HG02943 (cell line): ENCODE measurements at regions not wholly inside any gene's neighbourhood (a gene's known extent, or its start where the extent isn't known, plus 50 kb on each side); places are given as distances from the start of the nearest gene placed in this dataset.

Experiments
- ATAC-seq: cut with Tn5 transposase; IDR thresholded peaks from one replicate; pipeline ENCODE4 v1.9.1; 2021; ENCODE audit warnings: mild to moderate bottlenecking, low read depth, moderate library complexity; ENCODE audit not compliant: unreplicated experiment

DNA sequence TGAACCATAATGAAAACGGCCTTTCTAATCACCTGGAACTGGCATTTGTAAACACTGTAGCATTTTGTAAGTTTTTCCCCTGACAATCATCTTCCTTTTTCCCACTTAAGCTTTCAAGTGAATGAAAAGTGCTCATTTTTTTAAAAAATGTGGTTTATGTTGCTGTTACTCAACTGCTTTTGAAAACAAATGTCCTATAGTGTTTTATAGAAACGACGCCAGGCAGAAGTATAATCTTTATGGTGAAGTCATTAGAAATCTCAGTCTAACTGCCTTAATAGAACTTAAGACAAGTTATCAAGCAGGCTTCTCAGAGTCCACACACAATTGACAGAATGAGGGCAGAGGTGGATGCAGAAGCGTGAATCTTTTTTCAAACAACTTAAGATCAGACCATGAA is 442.3 kb downstream of the KLF12 start:
- no peak for ATAC-seq

GRCh38 chr13:73687929-73688328 is 446.3 kb downstream of the KLF12 start:
- ATAC-seq, result no peak

DNA sequence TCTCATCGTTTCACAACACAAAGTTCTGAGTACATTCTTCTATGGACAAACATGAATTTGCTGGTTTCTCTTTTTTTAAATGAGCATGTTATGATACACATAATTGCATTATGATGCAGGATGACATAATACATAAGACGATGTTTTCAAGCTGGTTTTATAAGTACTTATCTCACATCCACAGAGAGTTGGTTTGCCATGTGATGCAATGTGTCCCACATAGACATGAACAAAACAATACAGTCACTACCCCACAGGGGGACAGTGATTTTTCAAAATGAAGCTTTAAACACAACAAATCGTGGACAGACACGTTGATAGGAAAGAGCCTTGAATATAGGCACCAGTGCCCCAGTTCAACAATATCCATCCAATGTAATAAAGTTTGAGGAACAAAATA is 447.1 kb downstream of the KLF12 start:
- ATAC-seq, result no peak

GRCh38 chr13:73684750-73685149 is 449.5 kb downstream of the KLF12 start:
- no peak for ATAC-seq

GRCh38 chr13:73684286-73684685 is 449.9 kb downstream of the KLF12 start:
- ATAC-seq, result no peak

DNA sequence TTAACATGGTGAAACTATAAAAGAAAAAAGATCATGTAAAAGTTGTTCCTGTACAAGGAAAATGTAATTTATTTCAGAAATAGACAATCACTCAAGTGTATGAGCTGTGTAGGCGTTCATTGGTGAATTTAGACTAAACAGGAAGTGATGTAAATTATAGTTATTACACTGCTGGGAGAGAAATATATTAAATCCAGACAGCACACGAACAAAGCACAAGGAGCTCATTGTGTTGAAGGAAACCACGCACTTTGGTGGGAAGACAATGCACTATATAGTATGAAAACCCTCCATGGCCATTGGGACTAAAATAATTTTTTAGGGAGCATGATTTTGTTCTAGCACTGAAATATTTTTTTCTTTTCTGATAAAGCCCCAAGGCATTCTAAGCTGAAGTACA is 450.5 kb downstream of the KLF12 start:
- no peak for ATAC-seq

DNA sequence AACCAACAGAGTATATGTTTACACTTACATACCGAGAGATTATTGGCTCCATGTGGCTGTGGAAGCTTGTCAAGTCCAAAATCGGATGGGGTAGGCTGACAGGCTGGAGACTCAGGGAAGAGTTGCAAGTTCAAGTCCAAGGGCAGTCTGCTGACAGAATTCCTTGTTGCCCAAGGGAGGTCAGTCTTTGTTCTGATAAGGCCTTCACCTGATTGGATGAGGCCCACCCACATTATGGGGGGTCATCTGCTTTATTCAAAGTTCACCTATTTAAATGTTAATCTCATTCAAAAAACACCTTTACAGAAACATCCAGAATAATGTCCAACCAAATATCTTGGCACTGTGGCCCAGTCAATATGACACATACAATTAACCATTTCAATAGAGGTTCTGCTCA is 452.4 kb downstream of the KLF12 start:
- no peak for ATAC-seq

- no peak for ATAC-seq
These were observed 453.2 kb downstream of the KLF12 start for GRCh38 chr13:73681015-73681414.

- ATAC-seq, result no peak
These were observed 457.1 kb downstream of the KLF12 start for GRCh38 chr13:73677048-73677601.

- ATAC-seq, result no peak
These were observed 457.6 kb downstream of the KLF12 start for GRCh38 chr13:73676550-73677047.

DNA sequence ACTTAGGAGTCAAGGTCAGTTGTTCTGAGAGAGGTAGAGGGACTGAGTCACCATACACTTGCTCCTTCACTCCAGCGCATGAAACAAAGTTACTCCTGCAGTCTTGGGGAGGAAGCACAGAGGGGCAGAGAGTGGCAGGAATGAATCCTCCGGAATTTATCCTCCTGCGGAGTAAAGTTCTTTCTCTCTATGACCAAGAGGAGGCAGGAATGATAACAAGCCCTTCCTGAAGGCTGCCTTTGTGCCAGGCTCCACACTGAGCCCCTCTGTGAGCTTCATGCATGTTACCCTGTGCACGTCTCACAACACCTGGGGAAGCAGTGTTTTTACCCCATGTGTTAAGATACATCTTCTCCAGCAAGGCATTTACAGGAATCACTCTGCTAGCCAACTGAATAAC is 458.4 kb downstream of the KLF12 start:
- no peak for ATAC-seq

- ATAC-seq, result no peak
These were observed 459.6 kb downstream of the KLF12 start for GRCh38 chr13:73674570-73674969.

GRCh38 chr13:73673931-73674330 is 460.3 kb downstream of the KLF12 start:
- ATAC-seq, result no peak

GRCh38 chr13:73672492-73672891 is 461.7 kb downstream of the KLF12 start:
- ATAC-seq, result no peak

DNA sequence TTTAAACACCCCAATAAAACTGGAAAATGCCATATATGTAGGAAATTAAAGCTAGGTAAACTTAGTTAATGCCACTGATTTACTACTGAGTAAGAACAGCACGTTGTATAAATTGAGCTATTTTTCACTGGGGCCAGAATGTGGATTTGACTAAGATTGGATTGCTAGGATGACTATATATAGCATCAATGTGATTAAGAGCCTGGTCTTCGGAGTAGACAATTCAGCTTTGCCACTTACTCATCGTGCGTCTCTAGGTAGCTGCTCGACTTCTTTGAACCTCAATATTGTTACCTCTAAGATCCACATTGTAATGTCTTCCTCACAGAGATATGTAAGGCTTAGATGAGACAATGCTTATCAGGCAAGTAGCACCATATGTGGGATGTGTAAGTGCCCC is 462.5 kb downstream of the KLF12 start:
- no peak for ATAC-seq

- no peak for ATAC-seq
These were observed 463.2 kb downstream of the KLF12 start for GRCh38 chr13:73671011-73671410.

DNA sequence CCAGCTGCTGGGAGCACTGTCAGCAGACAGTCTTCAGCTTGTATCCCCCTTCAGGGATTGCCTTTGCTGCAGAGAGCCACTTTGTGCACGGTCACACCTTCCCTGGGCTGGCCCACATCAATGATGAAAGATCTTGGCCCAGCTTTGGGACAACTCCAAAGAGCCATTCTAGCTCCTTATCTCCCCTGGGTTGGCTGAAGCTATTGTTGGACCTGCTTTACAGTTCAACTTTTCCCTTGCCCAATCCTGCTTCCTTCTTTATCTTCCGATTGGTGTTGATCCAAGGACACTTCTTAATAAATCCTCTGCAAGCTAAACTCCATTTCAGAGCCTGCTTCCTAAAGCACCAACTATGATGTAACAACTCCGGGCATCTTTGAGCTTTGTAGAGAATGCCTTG is 466.4 kb downstream of the KLF12 start:
- ATAC-seq, result no peak

DNA sequence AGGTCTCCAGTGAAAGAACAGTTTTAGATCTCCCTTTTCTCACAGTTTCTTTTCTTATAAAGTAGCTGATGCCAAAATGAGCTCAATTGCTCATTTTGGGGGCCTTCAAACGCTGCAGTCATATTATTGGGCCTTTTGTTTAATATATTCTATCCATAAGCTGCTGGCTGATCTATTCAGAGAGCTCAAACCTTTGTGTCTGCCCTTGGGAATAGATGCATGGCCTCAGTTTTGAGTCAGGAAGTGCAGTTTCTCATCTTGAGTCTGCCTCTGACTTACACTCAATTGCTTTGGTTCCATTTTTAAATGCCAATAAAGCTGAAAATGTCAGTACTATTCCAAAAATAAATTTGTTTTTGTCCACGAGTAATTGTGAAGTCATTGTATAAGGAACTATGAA is 468.9 kb downstream of the KLF12 start:
- no peak for ATAC-seq

- no peak for ATAC-seq
These were observed 469.4 kb downstream of the KLF12 start for GRCh38 chr13:73664851-73665250.

GRCh38 chr13:73662833-73663232 is 471.4 kb downstream of the KLF12 start:
- no peak for ATAC-seq

- no peak for ATAC-seq
These were observed 472.3 kb downstream of the KLF12 start for GRCh38 chr13:73661687-73662425.

DNA sequence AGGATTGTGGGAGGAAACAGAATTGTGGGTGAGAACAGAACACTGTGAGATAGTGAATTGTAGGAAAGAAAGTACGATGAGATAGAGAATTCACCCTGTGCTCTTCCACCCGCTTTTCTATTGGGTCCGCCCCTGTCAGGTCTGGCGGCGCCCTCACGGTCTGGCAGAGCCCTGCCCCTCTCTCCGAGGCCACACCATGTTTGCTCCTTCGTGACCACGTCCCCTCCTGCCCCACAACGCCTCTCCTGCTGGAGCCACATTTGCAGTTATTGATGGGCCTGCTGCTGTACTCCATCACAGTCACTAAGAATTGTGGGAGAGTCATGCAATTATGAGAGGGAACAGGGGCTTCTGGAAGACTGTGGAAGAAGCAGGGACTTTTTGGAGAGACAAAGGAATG is 473.1 kb downstream of the KLF12 start:
- ATAC-seq, result no peak
